ENCODE measurements at regions not wholly inside any gene's neighbourhood (a gene's known extent, or its start where the extent isn't known, plus 50 kb on each side); places are given as distances from the start of the nearest gene placed in this dataset.
A peak's percentile ranks its signal among the peaks of the same experiment; 100 is the strongest.

GRCh38 chr4:123996718-123997510 is 600.3 kb downstream of the SPRY1 start:
- peak in 7 of 8 experiments; percentile 44 to 88 (median 59) for ATAC-seq (replicated peaks in 6 of 8)
- 14 to 53% (median 33%) methylated on average over 1 to 3 of the region's 3 CpGs; no CpG with 5 or more reads in 1 of the 10 experiments for WGBS, 10 experiments
- H3K4me1 ChIP-seq (replicated peaks in 1 of 2) = peaks cover 9 to 11% of the 10 kb centered on the region in 2 donors
- in situ Hi-C loops (cut with MboI; ENCODE audit: low pct_unique_long_range_greater_than_20kb in 2 of 9, low sequenced_read_pairs in 9 of 9, unreplicated experiment in 9 of 9) = no loop called here
- H3K27ac ChIP-seq = no peak overlapping the region
- no peak overlapping the region for H3K4me3 ChIP-seq

DNA sequence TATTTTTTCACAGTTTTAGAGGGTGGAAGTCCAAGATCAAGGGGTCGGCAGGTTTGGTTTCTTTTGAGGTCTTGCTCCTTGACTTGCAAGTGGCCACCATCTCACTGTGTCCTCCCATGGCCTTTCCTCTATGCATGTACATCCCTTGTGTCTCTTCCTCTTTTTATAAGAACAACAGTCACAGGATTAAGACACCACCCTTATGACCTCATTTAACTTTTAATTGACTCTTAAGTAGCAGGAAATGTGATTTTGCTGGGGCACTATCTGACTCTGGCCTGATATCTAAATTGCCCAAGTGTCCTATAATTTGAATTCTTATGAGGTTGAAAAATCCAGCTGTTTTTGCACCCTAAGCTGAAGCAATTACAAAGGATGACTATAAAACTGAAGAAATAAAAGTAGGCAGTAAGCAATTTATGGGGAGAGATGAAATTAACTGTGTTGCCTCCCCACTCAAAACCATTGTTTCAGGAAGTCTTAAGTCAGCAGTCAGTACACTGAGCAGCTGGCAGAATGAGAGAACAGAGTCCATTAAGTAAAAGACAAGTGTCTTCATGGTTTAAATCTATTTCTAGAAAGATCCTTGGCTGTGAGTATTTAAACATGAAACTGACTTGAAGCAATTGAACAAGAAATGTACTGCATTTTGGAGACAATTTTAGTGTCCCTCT is 601.3 kb downstream of the SPRY1 start:
- 44 to 100% (median 82%) methylated on average over 1 of the region's 1 CpG; no CpG with 5 or more reads in 4 of the 10 experiments for WGBS, 10 experiments
- Histone ChIP-seq H3K4me3 (no peak overlapping the region), H3K4me1 (replicated peaks in 1 of 2) (peaks cover 9 to 11% of the 10 kb centered on the region in 2 donors), H3K27ac (no peak overlapping the region)
- in situ Hi-C loops (cut with MboI; ENCODE audit: low pct_unique_long_range_greater_than_20kb in 2 of 9, low sequenced_read_pairs in 9 of 9, unreplicated experiment in 9 of 9) = no loop called here
- ATAC-seq (replicated peaks in 6 of 8) = peak in 1 of 8 experiments; percentile 17

GRCh38 chr4:124000233-124000632 is 603.6 kb downstream of the SPRY1 start:
- WGBS, 10 experiments = 0 to 81% (median 39%) methylated on average over 1 to 2 of the region's 2 CpGs; no CpG with 5 or more reads in 2 of the 10 experiments
- H3K4me1 ChIP-seq (replicated peaks in 1 of 2) = peaks cover 9 to 11% of the 10 kb centered on the region in 2 donors
- H3K4me3 ChIP-seq = no peak overlapping the region
- ATAC-seq (replicated peaks in 6 of 8) = no peak
- in situ Hi-C loops (cut with MboI; ENCODE audit: low pct_unique_long_range_greater_than_20kb in 2 of 9, low sequenced_read_pairs in 9 of 9, unreplicated experiment in 9 of 9) = no loop called here
- H3K27ac ChIP-seq = no peak overlapping the region

DNA sequence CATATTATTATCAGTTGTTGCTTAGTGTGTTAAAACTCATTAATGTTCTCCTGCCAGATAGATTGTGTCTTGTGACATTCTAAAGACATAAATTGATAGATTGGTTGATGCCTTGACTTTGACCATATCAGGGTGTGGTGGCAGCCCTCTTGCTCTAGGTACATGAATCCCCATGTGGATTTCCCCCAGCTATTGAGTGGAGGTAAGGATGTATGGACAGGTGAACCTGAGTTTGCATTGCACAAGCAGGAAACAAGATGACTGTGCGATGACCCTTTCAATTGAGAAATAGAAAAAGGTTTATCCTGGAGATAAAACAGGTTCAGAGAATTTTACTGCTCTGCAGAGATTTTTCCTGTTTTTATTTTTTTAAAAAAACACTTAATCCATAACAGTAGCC is 619.2 kb downstream of the SPRY1 start:
- in situ Hi-C loops (cut with MboI; ENCODE audit: low pct_unique_long_range_greater_than_20kb in 2 of 9, low sequenced_read_pairs in 9 of 9, unreplicated experiment in 9 of 9) = no loop called here
- ATAC-seq (replicated peaks in 6 of 8) = no peak
- 20 to 100% (median 94%) methylated on average over 1 of the region's 1 CpG; no CpG with 5 or more reads in 4 of the 10 experiments for WGBS, 10 experiments
- H3K4me1 ChIP-seq (replicated peaks in 1 of 2) = peaks cover 6 to 15% of the 10 kb centered on the region in 2 donors
- H3K27ac ChIP-seq = no peak overlapping the region
- H3K4me3 ChIP-seq = no peak overlapping the region

- H3K27ac ChIP-seq = no peak overlapping the region
- in situ Hi-C loops (cut with MboI; ENCODE audit: low pct_unique_long_range_greater_than_20kb in 2 of 9, low sequenced_read_pairs in 9 of 9, unreplicated experiment in 9 of 9) = no loop called here
- peaks cover 6 to 15% of the 10 kb centered on the region in 2 donors for H3K4me1 ChIP-seq (replicated peaks in 1 of 2)
- no peak overlapping the region for H3K4me3 ChIP-seq
- WGBS, 10 experiments = 67 to 93% (median 81%) methylated on average over 3 to 8 of the region's 8 CpGs; no CpG with 5 or more reads in 1 of the 10 experiments
- no peak for ATAC-seq (replicated peaks in 6 of 8)
Measured at GRCh38 chr4:124017185-124017785, 620.7 kb downstream of the SPRY1 start.

DNA sequence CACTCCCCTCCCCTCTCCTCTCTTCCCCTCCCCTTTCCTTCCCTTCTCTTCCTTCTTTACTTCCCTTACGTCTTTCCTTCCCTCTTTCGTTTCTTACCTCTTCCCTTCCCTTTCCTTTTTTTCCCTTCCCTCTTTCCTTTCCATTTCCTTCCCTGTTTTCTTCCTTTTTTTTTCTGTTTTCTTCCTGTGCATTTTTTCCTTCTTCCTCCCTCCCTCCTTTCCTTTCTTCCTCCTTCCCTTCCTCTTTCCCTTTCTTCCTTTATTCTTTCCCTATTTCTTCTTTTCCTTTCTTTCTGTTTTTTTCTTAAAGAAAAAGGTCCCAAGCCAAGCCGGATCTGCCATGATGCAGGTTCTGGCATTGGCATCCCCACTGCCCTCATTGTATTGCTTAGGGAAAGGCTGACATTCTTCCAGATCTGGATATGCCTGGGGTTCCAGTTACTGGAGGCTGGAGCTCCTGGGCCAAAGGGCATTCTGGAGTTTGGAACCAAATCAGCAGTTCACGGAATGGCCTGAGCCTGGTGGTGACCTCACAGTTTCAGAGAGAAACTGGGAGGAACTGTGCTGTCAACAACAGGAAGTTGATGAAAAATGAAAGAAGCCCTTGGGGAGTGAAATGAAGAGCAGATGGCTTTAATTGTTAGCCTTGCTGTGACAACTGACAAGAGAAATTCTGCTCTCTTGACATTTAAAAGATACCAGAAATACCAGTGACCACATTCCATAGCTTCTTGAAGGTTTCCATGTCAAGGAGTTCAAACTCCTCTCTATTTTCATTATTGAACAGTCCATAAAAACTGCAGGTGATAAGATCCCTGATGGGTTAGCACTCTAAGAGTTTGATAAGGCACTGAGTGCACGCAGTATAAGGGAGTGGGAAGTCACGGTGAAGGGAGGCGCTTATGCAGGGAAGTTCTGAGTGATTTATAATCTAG is 622.1 kb downstream of the SPRY1 start:
- WGBS, 10 experiments = 18 to 89% (median 54%) methylated on average over 1 to 7 of the region's 7 CpGs; no CpG with 5 or more reads in 1 of the 10 experiments
- in situ Hi-C loops (cut with MboI; ENCODE audit: low pct_unique_long_range_greater_than_20kb in 2 of 9, low sequenced_read_pairs in 9 of 9, unreplicated experiment in 9 of 9) = no loop called here
- peak in 7 of 8 experiments; percentile 66 to 97 (median 93) for ATAC-seq (replicated peaks in 6 of 8)
- no peak overlapping the region for H3K27ac ChIP-seq
- no peak overlapping the region for H3K4me3 ChIP-seq
- H3K4me1 ChIP-seq (replicated peaks in 1 of 2) = peaks cover 6 to 15% of the 10 kb centered on the region in 2 donors

DNA sequence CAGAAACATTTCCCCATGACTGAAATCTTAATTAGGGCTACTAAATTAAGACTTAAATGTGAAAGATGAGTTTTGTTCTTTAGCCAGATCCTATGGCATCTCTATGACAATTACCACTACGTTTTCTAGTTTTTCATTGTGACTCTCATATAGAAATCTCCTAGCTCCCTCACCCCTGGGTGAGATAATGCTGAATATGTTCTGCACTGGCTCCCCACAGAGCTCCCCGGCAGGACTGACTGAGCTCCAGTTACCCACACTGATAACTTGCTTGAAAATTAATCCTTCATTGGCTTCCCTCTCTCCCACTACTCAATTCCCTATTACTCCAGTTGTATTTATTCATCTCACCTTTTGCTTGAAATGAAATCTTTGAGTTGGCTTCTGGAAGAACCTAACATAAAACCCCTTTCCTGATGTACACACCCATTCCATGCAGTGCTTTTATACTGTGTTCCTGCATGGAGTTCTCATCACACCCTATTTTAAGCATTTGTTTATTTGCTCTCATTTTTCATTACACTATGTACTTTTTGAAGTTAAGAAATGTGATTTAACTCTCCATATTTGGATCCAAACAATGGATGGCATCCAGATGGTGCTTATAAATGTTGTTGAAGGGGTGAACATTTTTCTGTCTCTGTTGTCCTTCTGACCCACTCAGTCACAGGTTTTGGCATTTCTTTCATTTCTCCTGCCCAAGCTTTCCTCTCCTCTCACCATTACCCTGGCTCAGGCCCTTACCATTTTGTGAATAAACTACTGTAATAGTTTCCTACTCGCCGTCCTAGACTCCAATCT is 623.4 kb downstream of the SPRY1 start:
- H3K4me1 ChIP-seq (replicated peaks in 1 of 2) = peaks cover 8 to 15% of the 10 kb centered on the region in 2 donors
- peak in 2 of 8 experiments; percentile 6 to 17 for ATAC-seq (replicated peaks in 6 of 8)
- no peak overlapping the region for H3K4me3 ChIP-seq
- in situ Hi-C loops (cut with MboI; ENCODE audit: low pct_unique_long_range_greater_than_20kb in 2 of 9, low sequenced_read_pairs in 9 of 9, unreplicated experiment in 9 of 9) = no loop called here
- WGBS, 10 experiments = 14 to 100% (median 77%) methylated on average over 1 to 4 of the region's 4 CpGs
- H3K27ac ChIP-seq = no peak overlapping the region

DNA sequence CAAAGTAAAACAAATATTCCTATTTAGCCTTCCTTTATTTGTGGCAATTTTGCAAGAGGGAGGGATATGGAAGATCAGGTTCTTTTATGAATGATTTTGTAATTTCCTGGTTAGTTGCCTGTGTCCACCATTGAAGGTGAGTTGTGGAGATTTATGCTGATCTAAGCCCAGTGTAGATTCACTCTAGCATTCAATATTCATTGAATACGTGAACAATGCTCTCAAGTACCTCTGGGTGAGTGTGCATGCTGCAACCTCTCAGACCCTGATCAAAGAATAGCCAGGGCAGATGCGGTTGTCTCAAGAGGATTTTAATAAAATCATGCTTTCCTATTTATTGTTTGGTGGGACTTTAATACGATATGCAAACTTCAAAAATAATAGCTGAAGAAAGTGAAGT is 628.4 kb downstream of the SPRY1 start:
- Histone ChIP-seq H3K4me1 (replicated peaks in 1 of 2) (peaks cover 1 to 2% of the 10 kb centered on the region in 2 donors), H3K27ac (no peak overlapping the region), H3K4me3 (no peak overlapping the region)
- in situ Hi-C loops (cut with MboI; ENCODE audit: low pct_unique_long_range_greater_than_20kb in 2 of 9, low sequenced_read_pairs in 9 of 9, unreplicated experiment in 9 of 9) = no loop called here
- 32 to 89% (median 80%) methylated on average over 1 to 3 of the region's 3 CpGs; no CpG with 5 or more reads in 2 of the 10 experiments for whole genome bisulfite sequencing, 10 experiments
- ATAC-seq (replicated peaks in 6 of 8) = peak in 3 of 8 experiments; percentile 29 to 50 (median 36)

DNA sequence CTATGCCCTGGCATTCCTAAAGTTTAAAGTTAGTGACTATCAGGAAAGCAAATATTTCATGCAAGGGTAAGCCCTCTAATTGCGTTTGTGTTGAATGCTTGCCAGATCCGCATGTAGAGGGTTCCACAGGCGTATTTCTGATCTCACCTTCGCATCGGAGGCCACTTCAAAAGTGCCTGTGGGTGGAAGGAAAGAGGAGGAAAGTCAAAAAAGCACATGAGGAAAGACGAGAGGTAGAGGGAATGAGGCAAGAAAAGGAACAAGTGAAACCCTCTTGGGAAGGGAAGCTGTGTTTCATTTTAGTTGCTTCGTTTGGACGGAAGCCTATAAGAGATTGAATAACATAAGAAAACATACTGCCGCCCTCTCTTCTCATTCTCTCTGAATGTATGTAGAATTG is 628.8 kb downstream of the SPRY1 start:
- Histone ChIP-seq H3K27ac (no peak overlapping the region), H3K4me1 (replicated peaks in 1 of 2) (peaks cover 0 to 2% of the 10 kb centered on the region in 2 donors), H3K4me3 (no peak overlapping the region)
- ATAC-seq (replicated peaks in 6 of 8) = no peak
- in situ Hi-C loops (cut with MboI; ENCODE audit: low pct_unique_long_range_greater_than_20kb in 2 of 9, low sequenced_read_pairs in 9 of 9, unreplicated experiment in 9 of 9) = no loop called here
- WGBS, 10 experiments = 38 to 97% (median 90%) methylated on average over 7 to 9 of the region's 9 CpGs; no CpG with 5 or more reads in 1 of the 10 experiments

GRCh38 chr4:124028182-124028581 is 631.6 kb downstream of the SPRY1 start:
- ATAC-seq (replicated peaks in 6 of 8) = no peak
- 42 to 100% (median 92%) methylated on average over 1 to 4 of the region's 4 CpGs; no CpG with 5 or more reads in 1 of the 10 experiments for WGBS, 10 experiments
- H3K4me1 ChIP-seq (replicated peaks in 1 of 2) = peaks cover 0 to 2% of the 10 kb centered on the region in 2 donors

DNA sequence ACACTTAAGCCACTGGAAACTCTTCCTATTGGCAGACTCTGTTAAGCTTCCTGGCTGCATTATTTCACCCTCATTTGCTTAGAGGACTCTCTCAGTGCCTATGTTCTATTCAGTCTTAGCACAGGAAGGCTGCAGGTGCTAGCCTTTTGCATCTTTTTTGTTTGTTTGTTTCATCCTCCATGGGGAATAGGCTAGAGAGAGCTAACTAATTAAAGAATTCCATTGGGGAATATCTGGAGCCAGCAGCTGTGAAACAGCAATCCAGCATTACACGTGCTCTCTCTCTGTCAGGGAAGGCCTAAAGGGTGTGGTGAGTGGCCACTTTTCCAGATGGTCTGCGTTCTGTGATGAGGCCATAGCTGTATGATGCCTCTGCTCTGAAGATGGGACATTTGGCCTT is 633.6 kb downstream of the SPRY1 start:
- no peaks in the 10 kb centered on the region for H3K4me1 ChIP-seq (replicated peaks in 1 of 2)
- no peak overlapping the region for H3K4me3 ChIP-seq
- in situ Hi-C loops (cut with MboI; ENCODE audit: low pct_unique_long_range_greater_than_20kb in 2 of 9, low sequenced_read_pairs in 9 of 9, unreplicated experiment in 9 of 9) = no loop called here
- no peak overlapping the region for H3K27ac ChIP-seq
- WGBS, 10 experiments = 0 to 60% (median 50%) methylated on average over 1 to 2 of the region's 2 CpGs; no CpG with 5 or more reads in 5 of the 10 experiments
- peak in 2 of 8 experiments; percentile 89 to 100 for ATAC-seq (replicated peaks in 6 of 8)

More at GRCh38 chr4:124028182-124028581, 631.6 kb downstream of the SPRY1 start:
- Histone ChIP-seq H3K27ac (no peak overlapping the region), H3K4me3 (no peak overlapping the region)
- in situ Hi-C loops (cut with MboI; ENCODE audit: low pct_unique_long_range_greater_than_20kb in 2 of 9, low sequenced_read_pairs in 9 of 9, unreplicated experiment in 9 of 9) = no loop called here

Measured in motor neuron (in vitro differentiated cells).